Kidney (tissue), 13 donors: ENCODE measurements at regions not wholly inside any gene's neighbourhood (a gene's known extent, or its start where the extent isn't known, plus 50 kb on each side); places are given as distances from the start of the nearest gene placed in this dataset.
A peak's percentile ranks its signal among the peaks of the same experiment; 100 is the strongest.

Experiments
- DNase-seq, 5 donors: peaks; one replicate each; pipeline ENCODE4 v3.0.0-alpha.2; 2013 to 2020
- FAIRE-seq: peaks from 2 replicates; lab custom pipeline; 2012; peaks lifted over from hg19 to GRCh38; lab: Jason Lieb, UNC
- H3K27ac ChIP-seq, 2 donors: one replicate each; pipeline ENCODE4 v1.7.0; 2013; ENCODE audit warnings: low read depth in 2 of 2, low read length in 2 of 2, inconsistent platforms in 1 of 2
- H3K27me3 ChIP-seq: one replicate; pipeline ENCODE4 v1.7.1; 2013; ENCODE audit warnings: low read length, inconsistent platforms; ENCODE audit not compliant: control insufficient read depth, insufficient read depth
- H3K36me3 ChIP-seq, 3 donors: one replicate each; pipeline versions ENCODE4 v1.7.0 to v1.7.1; 2013; ENCODE audit warnings: low read length in 3 of 3, control low read depth in 1 of 3, inconsistent platforms in 1 of 3; ENCODE audit not compliant: insufficient read depth in 3 of 3, control insufficient read depth in 2 of 3
- H3K4me1 ChIP-seq, 3 donors: one replicate each; pipeline versions ENCODE4 v1.7.0 to v1.7.1; 2013; ENCODE audit warnings: low read length in 3 of 3, inconsistent platforms in 1 of 3, low read depth in 1 of 3; ENCODE audit not compliant: control insufficient read depth in 2 of 3, insufficient read depth in 2 of 3
- H3K4me3 ChIP-seq, 3 donors: one replicate each; pipeline versions ENCODE4 v1.7.0 to v1.8.1; 2013; ENCODE audit warnings: low read length in 3 of 3, control low read depth in 1 of 3, inconsistent platforms in 1 of 3
- H3K9ac ChIP-seq, 3 donors: one replicate each; pipeline versions ENCODE4 v1.7.0 to v1.7.1; 2013; ENCODE audit warnings: low read length in 3 of 3, control low read depth in 1 of 3, inconsistent platforms in 1 of 3
- H3K9me3 ChIP-seq, 3 donors: one replicate each; pipeline versions ENCODE4 v1.7.0 to v1.7.1; 2013; ENCODE audit warnings: low read length in 3 of 3, control low read depth in 1 of 3, inconsistent platforms in 1 of 3; ENCODE audit not compliant: control insufficient read depth in 2 of 3, insufficient read depth in 1 of 3
- intact Hi-C: fragments of 100-400 bp; cut with DNase I; formaldehyde crosslinking; loops from one replicate; pipeline ENCODE4 v1.11.1; 2022
- TF ChIP-seq, protein P1 (sequence below): IDR thresholded peaks from 3 replicates; pipeline ENCODE4 v1.5.1; 2012; ENCODE audit warnings: mild to moderate bottlenecking, moderate library complexity, borderline replicate concordance; ENCODE audit not compliant: insufficient read depth; ENCODE audit errors: extremely low read depth
- donor health status: control.
- donor health status: control.
- donor health status: control.
- donor health status: control.
- donor health status: control.
- donor health status: DM: yes; HTN: yes; CAD: no.
- donor health status: Normal renal cell carcinoma (clear cell type).

DNA sequence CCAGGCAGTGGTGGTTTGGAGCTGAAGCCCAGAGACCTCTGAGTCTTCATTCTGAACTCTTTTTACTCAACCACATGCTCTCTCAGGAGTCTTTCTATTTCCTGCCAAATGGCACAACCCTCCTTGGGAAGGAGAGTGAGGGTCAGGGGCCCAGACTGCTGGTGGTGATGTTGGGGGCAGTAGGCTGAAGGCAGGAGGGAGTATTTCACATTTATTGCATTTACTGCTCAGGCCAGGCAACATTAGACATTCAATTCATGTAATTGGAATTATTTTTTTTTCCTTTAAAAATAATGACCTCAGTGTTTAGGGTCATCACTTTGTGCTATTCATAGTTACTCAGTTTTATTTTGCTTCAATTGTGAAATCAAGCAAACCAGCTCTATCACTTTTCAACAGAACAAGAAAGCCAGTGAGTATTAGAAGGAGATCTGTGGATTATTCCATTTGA, 311.3 kb upstream of the NT5C1B start:
- H3K9me3 ChIP-seq, result no peaks in the 10 kb centered on the region
- TF ChIP-seq, protein P1, sequence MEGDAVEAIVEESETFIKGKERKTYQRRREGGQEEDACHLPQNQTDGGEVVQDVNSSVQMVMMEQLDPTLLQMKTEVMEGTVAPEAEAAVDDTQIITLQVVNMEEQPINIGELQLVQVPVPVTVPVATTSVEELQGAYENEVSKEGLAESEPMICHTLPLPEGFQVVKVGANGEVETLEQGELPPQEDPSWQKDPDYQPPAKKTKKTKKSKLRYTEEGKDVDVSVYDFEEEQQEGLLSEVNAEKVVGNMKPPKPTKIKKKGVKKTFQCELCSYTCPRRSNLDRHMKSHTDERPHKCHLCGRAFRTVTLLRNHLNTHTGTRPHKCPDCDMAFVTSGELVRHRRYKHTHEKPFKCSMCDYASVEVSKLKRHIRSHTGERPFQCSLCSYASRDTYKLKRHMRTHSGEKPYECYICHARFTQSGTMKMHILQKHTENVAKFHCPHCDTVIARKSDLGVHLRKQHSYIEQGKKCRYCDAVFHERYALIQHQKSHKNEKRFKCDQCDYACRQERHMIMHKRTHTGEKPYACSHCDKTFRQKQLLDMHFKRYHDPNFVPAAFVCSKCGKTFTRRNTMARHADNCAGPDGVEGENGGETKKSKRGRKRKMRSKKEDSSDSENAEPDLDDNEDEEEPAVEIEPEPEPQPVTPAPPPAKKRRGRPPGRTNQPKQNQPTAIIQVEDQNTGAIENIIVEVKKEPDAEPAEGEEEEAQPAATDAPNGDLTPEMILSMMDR, result no peak
- no peak overlapping the region for H3K9ac ChIP-seq
- H3K4me1 ChIP-seq, result no peaks in the 10 kb centered on the region
- intact Hi-C loops, result no loop called here
- no peak overlapping the region for H3K27ac ChIP-seq
- no peak overlapping the region for H3K4me3 ChIP-seq
- H3K36me3 ChIP-seq, result no peaks in the 10 kb centered on the region
- H3K27me3 ChIP-seq, result no peaks in the 10 kb centered on the region
- FAIRE-seq (no peak), DNase-seq (peak in 1 of 5 donors; percentile 72)

- FAIRE-seq, result no peak
- no peaks in the 10 kb centered on the region for H3K36me3 ChIP-seq
- H3K27ac ChIP-seq, result no peak overlapping the region
- no peaks in the 10 kb centered on the region for H3K4me1 ChIP-seq
- no peaks in the 10 kb centered on the region for H3K9me3 ChIP-seq
- intact Hi-C loops, result no loop called here
- no peaks in the 10 kb centered on the region for H3K27me3 ChIP-seq
- H3K4me3 ChIP-seq, result no peak overlapping the region
- TF ChIP-seq, protein P1, result no peak
- no peak for DNase-seq
- H3K9ac ChIP-seq, result no peak overlapping the region
Measured at GRCh38 chr2:18899725-18900124, 310.4 kb upstream of the NT5C1B start.

DNA sequence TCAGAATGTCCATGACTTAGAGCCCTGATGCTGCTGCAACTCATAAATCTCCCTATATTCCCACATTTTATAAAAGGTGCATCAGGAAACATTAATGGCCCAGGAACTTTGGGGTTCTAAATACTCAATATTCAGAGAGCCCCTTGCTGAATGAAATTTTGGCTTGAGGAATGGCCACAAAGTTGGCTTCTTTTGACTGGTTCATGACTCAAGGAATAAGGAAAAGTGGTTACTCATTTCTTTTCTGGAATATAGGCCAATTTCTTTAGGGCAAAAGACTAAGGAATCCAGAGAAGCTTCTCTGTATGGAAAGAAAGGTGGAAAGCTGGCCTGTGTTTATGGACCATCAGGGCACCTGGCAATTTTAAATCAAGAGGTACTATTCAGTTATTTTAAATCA, 308.9 kb upstream of the NT5C1B start:
- no peaks in the 10 kb centered on the region for H3K4me1 ChIP-seq
- H3K27me3 ChIP-seq, result no peaks in the 10 kb centered on the region
- intact Hi-C loops, result no loop called here
- DNase-seq, result no peak
- TF ChIP-seq, protein P1, result no peak
- H3K4me3 ChIP-seq, result no peak overlapping the region
- FAIRE-seq, result no peak
- no peak overlapping the region for H3K9ac ChIP-seq
- H3K9me3 ChIP-seq, result no peaks in the 10 kb centered on the region
- H3K27ac ChIP-seq, result no peak overlapping the region
- H3K36me3 ChIP-seq, result no peaks in the 10 kb centered on the region

DNA sequence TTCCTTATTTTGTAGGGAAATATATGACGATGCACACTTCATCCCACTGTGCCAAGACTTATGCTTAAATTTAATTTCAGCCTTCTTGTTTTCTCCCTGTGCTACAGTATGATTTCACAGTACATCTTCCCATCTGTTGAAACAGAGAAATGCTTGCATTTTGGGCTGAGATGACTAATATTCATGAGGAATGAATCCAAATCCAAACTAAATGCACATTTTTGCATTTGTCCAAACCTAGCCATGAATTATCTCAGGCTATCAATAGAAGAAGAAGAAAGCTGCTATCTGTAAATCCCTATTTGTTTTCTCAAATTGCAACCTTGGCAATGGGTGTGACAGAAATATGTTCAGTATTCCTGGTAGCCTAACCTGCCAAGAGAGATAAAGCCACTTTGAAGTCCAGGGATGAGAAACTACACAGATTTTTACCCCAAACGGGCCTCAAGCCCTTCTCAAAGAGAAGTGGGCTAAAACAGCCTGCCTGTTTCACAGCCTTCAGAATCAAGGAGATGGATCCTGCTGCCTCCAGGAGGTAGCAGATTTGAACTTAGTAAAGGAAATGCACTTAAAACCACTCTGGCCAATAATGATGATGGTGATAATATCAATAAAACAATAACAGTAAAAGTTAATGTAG, 306.9 kb upstream of the NT5C1B start:
- TF ChIP-seq, protein P1, result no peak
- FAIRE-seq, result no peak
- DNase-seq, result no peak
- no peaks in the 10 kb centered on the region for H3K9me3 ChIP-seq
- H3K27ac ChIP-seq, result no peak overlapping the region
- intact Hi-C loops, result no loop called here
- no peaks in the 10 kb centered on the region for H3K27me3 ChIP-seq
- no peaks in the 10 kb centered on the region for H3K36me3 ChIP-seq
- no peak overlapping the region for H3K9ac ChIP-seq
- no peaks in the 10 kb centered on the region for H3K4me1 ChIP-seq
- H3K4me3 ChIP-seq, result no peak overlapping the region
